ENCODE measurements at regions not wholly inside any gene's neighbourhood (a gene's known extent, or its start where the extent isn't known, plus 50 kb on each side); places are given as distances from the start of the nearest gene placed in this dataset.
A peak's percentile ranks its signal among the peaks of the same experiment; 100 is the strongest.

- Histone ChIP-seq H3K4me3 (no peak overlapping the region), H3K36me3 (ENCODE audit: control insufficient read depth, insufficient read depth, low read length) (no peaks in the 10 kb centered on the region), H3K9me3 (replicated peaks; ENCODE audit: control insufficient read depth, insufficient read depth, low read depth, low read length) (no peaks in the 10 kb centered on the region), H3K9me1 (ENCODE audit: control insufficient read depth, insufficient read depth, low read length) (no peaks in the 10 kb centered on the region), H3K79me2 (ENCODE audit: control insufficient read depth, insufficient read depth, low read length) (no peaks in the 10 kb centered on the region), H3K4me1 (replicated peaks in 1 of 2; ENCODE audit: control insufficient read depth in 2 of 2, insufficient read depth in 2 of 2, low read length in 2 of 2) (peaks cover 0 to 4% of the 10 kb centered on the region in 2 experiments; a peak in 1 of 5 replicates), H3K9ac (ENCODE audit: insufficient read depth in 1 of 2, low read depth in 2 of 2, low read length in 2 of 2) (no peak overlapping the region), H2AFZ (ENCODE audit: low read depth, low read length) (peak overlapping the region; percentile 18; the same call in 1 of the 2 replicates), H3K4me2 (ENCODE audit: insufficient read depth, low read length) (no peak overlapping the region), H4K20me1 (replicated peaks; ENCODE audit: control insufficient read depth, insufficient read depth, low read length) (no peaks in the 10 kb centered on the region), H3K27me3 (ENCODE audit: control insufficient read depth in 2 of 2, insufficient read depth in 2 of 2, low read length in 2 of 2) (no peaks in the 10 kb centered on the region), H3K27ac (ENCODE audit: extremely low read depth, low read depth, low read length) (no peak overlapping the region)
- ATAC-seq (no peak), FAIRE-seq (no peak), DNase-seq (ENCODE audit: extremely low read depth in 1 of 4, low spot score in 3 of 4) (no peak)
- BruUV-seq (replicated peaks), result no TSS peak
- in situ Hi-C loops (cut with MboI), result no loop called here
- TF ChIP-seq CGGBP1 (CRISPR knock-in tag; IDR thresholded peaks at IDR 0.05), result no peak
- no peak for TF ChIP-seq CREB5 (CRISPR knock-in tag; IDR thresholded peaks at IDR 0.05)
- TF ChIP-seq NFXL1 (CRISPR knock-in tag; IDR thresholded peaks at IDR 0.05), result no peak
- no peak for TF ChIP-seq SMARCA5 (IDR thresholded peaks at IDR 0.05)
- TF ChIP-seq ESRRA (IDR thresholded peaks at IDR 0.05; ENCODE audit: borderline replicate concordance, low read depth), result 0 out of 2 replicates have a peak, but pooled peaks have one; percentile 16
- ChIA-PET CTCF (ENCODE audit: low intra/inter-chr PET ratio) (no interaction called here), POLR2A (interaction anchor here (1.3 kb wide), 1 partner anchor 41 kb away, joined by 4 read pairs; no protein-coding TSS in a partner anchor)
- 30% methylated on average over 5 of the region's 5 CpGs for WGBS (ENCODE audit: insufficient coverage, low coverage, missing lambda C conversion rate)
- intact Hi-C loops (cut with micrococcal nuclease), result no loop called here
Observed at GRCh38 chr6:106897580-106897979, 76.9 kb downstream of the CD24 start.

- intact Hi-C loops (cut with micrococcal nuclease) (no loop called here), in situ Hi-C loops (cut with MboI) (no loop called here)
- no peak overlapping the region for H3K4me3 ChIP-seq
- no peak overlapping the region; the same call in 1 of the 2 replicates for H2AFZ ChIP-seq (ENCODE audit: low read depth, low read length)
- no peak for ATAC-seq
- ChIA-PET CTCF (ENCODE audit: low intra/inter-chr PET ratio) (no interaction called here), POLR2A (no interaction called here)
- 56% methylated on average over 5 of the region's 5 CpGs for WGBS (ENCODE audit: insufficient coverage, low coverage, missing lambda C conversion rate)
- H3K4me1 ChIP-seq (replicated peaks in 1 of 2; ENCODE audit: control insufficient read depth in 2 of 2, insufficient read depth in 2 of 2, low read length in 2 of 2), result peaks cover 0 to 12% of the 10 kb centered on the region in 2 experiments; a peak in 2 of 5 replicates
- no peak for FAIRE-seq
- H3K9me3 ChIP-seq (replicated peaks; ENCODE audit: control insufficient read depth, insufficient read depth, low read depth, low read length), result no peaks in the 10 kb centered on the region
- no peaks in the 10 kb centered on the region for H3K9me1 ChIP-seq (ENCODE audit: control insufficient read depth, insufficient read depth, low read length)
- no peak overlapping the region for H3K9ac ChIP-seq (ENCODE audit: insufficient read depth in 1 of 2, low read depth in 2 of 2, low read length in 2 of 2)
- H3K27me3 ChIP-seq (ENCODE audit: control insufficient read depth in 2 of 2, insufficient read depth in 2 of 2, low read length in 2 of 2), result no peaks in the 10 kb centered on the region
- DNase-seq (ENCODE audit: extremely low read depth in 1 of 4, low spot score in 3 of 4), result no peak
- no TSS peak for BruUV-seq (replicated peaks)
- H3K36me3 ChIP-seq (ENCODE audit: control insufficient read depth, insufficient read depth, low read length), result no peaks in the 10 kb centered on the region
- no peaks in the 10 kb centered on the region for H3K79me2 ChIP-seq (ENCODE audit: control insufficient read depth, insufficient read depth, low read length)
- H4K20me1 ChIP-seq (replicated peaks; ENCODE audit: control insufficient read depth, insufficient read depth, low read length), result no peaks in the 10 kb centered on the region
- H3K4me2 ChIP-seq (ENCODE audit: insufficient read depth, low read length), result no peak overlapping the region
- H3K27ac ChIP-seq (ENCODE audit: extremely low read depth, low read depth, low read length), result no peak overlapping the region
- no peak for TF ChIP-seq RNF2 (IDR thresholded peaks at IDR 0.05)
- TF ChIP-seq ZBTB26 (CRISPR knock-in tag; IDR thresholded peaks at IDR 0.05), result no peak
- no peak for TF ChIP-seq E2F1 (CRISPR knock-in tag; IDR thresholded peaks at IDR 0.05)
- TF ChIP-seq MLLT1 (IDR thresholded peaks at IDR 0.05), result no peak
- no peak for TF ChIP-seq SMAD1 (IDR thresholded peaks at IDR 0.05; ENCODE audit: low read depth, low read length, partially characterized antibody)
- TF ChIP-seq RAD21 (CRISPR knock-in tag; conservative IDR thresholded peaks at IDR 0.05 in 1 of 2, IDR thresholded peaks at IDR 0.05 in 1 of 2), result no peak
- no peak for TF ChIP-seq RBFOX2 (IDR thresholded peaks at IDR 0.05; ENCODE audit: low read depth, low read length)
Observed at GRCh38 chr6:106895703-106896040, 78.9 kb downstream of the CD24 start.

Measured in K562 (cell line).